GM19240 (cell line): ENCODE measurements at regions not wholly inside any gene's neighbourhood (a gene's known extent, or its start where the extent isn't known, plus 50 kb on each side); places are given as distances from the start of the nearest gene placed in this dataset.

Source experiments
- DNase-seq: peaks from one replicate; pipeline ENCODE4 v3.0.0; 2011; ENCODE audit warnings: low spot score; ENCODE audit not compliant: insufficient read length

DNA sequence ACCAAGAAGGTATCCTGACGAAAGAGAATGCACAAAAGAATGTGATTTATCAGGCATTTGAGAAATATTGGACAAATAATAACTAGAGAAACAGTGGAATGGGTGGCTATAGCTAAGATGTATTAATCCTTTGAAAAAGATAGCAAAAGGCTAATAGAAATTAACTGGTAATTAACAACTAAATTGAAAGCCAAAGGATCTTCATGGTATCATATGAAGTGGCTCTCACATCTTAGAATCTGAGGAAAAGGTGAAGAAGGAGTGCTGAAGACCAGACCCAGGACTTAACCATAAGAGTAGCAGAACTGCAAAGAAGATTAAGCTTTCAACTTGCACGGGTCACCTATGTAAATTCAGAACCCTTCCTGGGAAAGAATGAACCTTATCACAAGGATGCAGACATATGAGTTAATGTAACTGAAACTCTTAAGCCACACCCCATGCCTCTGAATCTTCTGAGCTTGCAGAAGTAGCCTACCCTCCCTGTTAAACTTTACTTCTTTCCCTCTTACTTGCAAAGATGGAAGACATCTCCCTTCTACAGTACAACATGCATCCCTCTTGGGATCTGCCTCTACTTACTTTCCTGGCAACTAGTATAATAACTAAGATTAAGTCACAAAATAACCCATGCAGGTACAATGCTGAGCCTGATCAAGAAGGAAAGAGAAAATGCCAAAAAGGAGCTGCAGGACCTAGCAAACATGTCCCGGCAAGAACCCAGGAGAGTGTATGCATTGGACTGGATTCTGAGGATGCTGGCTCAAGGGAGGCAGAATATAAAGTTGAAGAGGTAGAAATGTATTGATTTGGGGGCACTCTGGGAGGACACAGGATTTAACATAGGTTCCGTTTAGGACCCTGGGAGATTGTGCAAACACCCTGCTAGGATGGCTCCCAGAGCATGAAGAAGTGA, 395.5 kb upstream of the SLC30A5 start:
- no peak for DNase-seq

DNA sequence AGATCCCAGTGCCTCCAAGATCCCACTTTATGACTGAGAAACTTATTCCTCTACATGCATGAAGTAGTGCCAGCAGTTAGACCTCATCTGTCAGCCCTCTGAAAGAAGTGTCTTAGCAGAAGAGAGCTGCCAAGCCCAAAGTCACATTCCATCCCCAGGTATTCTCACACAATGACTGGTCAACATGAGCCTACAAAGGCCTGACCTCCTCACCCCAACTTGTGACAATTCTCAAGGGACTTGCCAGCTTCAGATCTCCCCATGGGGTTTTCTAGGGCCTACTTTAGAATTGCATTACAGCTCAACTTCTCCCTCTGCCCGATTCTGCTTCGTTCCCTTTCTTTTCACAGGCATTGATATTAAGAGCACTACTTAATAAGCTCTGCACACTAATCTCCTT, 393.8 kb upstream of the SLC30A5 start:
- no peak for DNase-seq

GRCh38 chr5:68707575-68707974, 386.2 kb upstream of the SLC30A5 start:
- no peak for DNase-seq

- no peak for DNase-seq
These were observed 385.5 kb upstream of the SLC30A5 start for GRCh38 chr5:68708156-68708841.

DNA sequence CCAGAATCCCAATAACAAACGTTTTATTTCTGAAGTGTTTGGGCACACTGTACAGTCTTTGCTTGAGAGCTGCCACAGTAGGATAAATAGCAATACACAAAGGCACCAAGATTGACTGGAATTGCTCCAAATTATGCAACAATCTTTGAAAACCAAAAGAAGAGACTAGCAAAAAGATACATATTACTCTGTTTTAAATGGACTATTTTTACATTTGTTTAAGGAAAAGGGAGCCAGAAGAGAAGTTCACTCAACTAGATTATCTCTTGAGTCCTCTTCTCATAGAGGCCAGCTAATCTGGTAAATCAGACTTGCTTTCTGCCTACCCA, 385.0 kb upstream of the SLC30A5 start:
- DNase-seq: no peak

GRCh38 chr5:68709239-68709638, 384.6 kb upstream of the SLC30A5 start:
- DNase-seq: no peak

GRCh38 chr5:68710514-68710913, 383.3 kb upstream of the SLC30A5 start:
- DNase-seq: no peak

DNA sequence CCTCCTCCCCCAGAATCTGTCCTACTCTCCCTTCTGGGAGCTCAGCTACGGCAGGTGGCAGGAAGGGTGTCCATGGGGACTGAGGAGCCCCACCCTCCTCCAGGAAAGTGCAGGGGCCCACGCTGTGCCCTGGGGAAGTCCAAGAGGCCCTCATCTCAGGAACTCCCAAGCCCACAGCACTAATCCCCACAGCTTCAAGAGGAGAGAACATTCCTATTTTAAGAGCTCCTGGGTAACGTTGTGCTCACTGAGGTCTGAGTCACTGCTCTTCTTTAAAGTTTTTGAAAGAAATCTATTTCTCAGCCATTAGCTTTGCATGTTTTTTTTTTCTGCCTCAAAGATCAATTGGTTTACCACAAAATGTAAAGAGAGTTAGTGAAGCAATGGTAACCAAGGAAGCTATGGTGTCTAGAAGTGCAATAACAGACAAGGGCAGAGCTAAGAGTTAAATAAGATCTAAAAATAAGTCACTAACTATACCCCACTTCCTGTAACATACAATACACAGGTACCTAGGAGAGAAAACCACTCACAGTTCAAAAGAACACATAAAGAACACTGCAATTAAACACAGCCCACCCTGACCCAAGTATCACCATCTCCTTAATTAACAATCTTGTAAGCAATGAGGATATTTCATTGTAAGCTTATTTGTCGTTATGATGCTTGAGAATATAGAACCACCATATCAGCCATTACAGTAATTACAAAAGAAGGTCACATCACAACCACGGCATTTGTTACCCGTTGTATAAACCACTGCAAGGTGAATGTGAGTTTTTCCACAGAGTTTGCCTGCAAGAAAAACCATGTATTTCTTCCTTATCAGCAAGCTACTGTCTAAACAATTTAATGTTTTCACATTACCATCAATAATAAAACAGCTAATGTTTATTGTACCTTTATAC, 382.3 kb upstream of the SLC30A5 start:
- peak; percentile 24 for DNase-seq

DNA sequence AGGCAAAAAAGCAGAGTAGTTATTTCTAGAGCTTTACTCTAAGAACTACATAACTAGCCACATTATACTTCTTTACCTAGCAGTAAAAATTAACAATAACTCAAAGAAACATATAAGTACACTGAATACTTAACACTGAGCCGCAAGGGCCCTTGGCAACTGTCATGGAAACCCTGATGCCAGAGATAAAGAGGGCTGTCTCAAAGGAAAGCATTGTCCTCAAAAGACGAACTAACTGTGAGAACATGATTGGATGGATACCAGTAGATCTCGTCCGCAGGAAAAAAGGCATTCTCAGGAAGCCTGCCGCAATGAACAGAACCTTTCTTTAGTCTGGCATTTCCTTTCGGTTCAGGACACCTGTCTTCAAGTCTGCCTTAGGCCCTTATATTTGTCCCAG, 379.0 kb upstream of the SLC30A5 start:
- no peak for DNase-seq

DNA sequence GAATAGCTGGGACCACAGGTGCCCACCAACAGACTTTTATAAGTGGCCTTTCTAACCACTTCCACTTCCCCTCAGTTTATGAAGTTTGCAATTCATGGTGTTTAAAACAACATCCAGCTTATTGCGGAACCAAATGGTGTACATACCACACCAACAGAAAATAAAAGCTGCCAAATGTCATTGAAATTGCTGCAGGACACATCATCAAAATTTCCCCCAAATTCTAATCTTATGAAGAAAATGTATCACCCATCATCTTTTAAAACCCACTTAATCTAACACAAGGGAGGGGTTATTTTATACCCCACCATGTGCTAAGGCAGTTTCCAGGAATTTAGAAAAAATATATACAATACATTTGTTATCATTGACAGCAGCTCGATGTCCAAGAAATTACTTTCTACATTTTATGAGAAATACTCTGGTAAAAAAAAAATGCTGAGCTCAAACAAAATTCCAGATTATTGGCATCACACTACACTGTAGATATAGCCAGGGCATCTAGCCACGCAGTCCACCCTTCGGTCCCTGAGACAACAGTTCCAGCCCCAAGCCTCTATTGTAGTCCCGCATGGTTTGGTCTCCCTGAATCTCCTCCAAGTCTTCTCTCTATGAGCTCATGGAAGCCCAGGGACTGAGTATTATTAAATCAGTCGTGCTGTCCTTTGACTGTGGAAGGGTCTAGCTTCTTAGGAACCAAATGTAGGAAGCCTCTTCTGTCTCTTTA, 372.8 kb upstream of the SLC30A5 start:
- DNase-seq: no peak

GRCh38 chr5:68722357-68722756, 371.5 kb upstream of the SLC30A5 start:
- DNase-seq: no peak

DNA sequence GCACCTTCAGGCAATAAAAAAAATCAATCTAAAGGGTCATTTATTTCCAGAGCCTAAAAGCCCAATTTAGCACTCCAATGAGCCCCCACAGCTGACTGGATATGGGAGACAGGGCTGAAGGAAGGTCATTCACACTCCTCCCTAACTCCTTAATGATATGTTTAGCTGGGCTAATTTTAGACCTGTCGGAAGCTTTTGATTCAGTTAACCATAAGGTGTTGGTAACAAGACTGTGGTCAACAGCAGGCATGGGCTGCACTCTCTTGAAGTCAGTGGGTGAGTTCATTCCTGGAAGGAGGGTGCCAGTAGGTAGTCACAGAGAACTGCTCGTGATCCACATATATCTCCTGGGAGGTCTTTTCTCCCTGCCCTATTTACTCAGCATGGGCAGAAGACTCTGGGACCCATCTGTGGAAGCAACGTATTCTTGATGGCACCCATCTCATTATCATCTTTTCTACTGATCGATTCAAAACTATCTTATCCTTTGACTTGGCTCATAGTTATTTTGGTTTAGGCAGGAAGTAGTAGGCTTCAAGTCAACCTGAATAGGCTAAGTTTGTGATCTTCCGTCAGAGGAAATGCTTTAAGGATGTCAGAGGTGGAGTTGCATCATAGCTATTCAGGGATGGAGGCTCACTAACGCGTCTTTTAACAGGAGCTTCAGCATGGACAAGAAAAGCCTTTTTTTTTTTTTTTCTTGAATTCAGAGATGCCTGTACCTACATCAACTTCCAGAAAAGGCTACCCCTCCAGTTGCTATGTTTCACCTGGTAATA, 367.7 kb upstream of the SLC30A5 start:
- no peak for DNase-seq

DNA sequence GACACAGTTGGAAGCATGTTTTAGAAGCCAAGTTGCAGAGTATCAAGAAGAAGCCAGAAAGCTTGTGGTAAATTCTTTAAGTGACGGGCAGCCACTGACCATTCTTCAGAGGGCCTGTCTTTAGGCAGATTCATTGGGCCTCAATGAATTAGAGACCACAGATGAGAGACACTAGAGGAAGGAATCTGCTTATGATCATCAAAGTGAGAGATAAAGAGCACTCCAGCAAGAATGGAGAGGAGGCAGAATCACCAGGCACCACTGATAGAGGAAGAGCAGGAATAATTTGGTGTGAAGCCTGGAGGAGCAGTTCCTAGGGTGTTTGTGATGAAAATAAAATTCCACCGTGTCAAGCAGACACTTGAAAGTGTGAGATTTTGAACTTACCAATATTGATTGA, 365.9 kb upstream of the SLC30A5 start:
- DNase-seq: no peak

- DNase-seq: no peak
These were observed 364.1 kb upstream of the SLC30A5 start for GRCh38 chr5:68729678-68730077.

GRCh38 chr5:68730220-68730978, 363.4 kb upstream of the SLC30A5 start:
- DNase-seq: no peak

- no peak for DNase-seq
These were observed 362.7 kb upstream of the SLC30A5 start for GRCh38 chr5:68730979-68731654.

DNA sequence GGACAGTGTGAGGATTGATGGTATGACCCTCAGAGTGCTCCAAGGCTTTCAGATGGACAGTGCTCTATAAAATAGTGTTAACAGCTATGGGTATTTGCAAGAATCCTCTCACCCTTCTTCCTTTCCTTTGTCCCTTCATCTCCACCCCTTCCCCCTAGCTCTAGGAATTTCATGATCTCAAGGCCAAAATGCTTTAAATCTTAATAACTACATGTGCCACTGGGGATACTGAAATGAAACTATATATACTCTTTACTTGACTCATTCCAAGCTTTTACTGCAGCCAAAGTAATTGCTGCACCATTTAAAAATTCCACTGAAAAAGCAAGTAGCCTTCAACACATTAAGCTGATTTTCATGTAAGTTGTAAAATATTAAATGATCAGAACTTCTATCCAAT, 361.6 kb upstream of the SLC30A5 start:
- DNase-seq: no peak

DNA sequence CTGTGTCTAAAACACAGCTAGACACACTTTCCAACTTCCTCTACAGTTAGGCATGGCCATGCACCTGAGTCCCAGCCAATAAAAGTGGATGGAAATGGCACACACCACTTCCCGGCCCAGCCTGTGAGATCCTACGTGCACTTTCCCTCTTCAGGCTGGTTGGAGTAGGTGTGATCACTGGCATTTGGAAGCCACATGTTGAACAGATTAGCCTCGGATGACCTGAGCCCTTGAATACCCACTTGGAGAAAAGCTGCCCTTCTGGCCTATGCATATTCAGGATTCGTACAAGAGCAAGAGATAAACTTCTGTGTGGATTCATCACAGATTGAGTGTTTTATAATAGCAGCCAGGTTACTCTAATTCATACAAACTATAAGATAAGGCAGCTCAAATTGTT, 359.0 kb upstream of the SLC30A5 start:
- DNase-seq: no peak

- no peak for DNase-seq
These were observed 355.6 kb upstream of the SLC30A5 start for GRCh38 chr5:68738236-68738635.
